SJSA1 (cell line): ENCODE measurements at regions not wholly inside any gene's neighbourhood (a gene's known extent, or its start where the extent isn't known, plus 50 kb on each side); places are given as distances from the start of the nearest gene placed in this dataset.

Source experiments
- DNase-seq, 2 experiments: peaks; one replicate each; pipeline ENCODE4 v3.0.0-alpha.2; 2015 to 2020; ENCODE audit warnings: low spot score in 2 of 2, low read depth in 1 of 2
- H3K27ac ChIP-seq: fragments of 250-450 bp; sonication (Bioruptor Pico); 2 replicates; pipeline ENCODE4 v1.5.1; 2020; ENCODE audit warnings: mild to moderate bottlenecking, moderate library complexity
- H3K27me3 ChIP-seq: fragments of 250-450 bp; sonication (Bioruptor Pico); replicated peaks from 2 replicates; pipeline ENCODE4 v1.5.1; 2020; ENCODE audit warnings: mild to moderate bottlenecking, moderate library complexity
- H3K36me3 ChIP-seq: fragments of 250-450 bp; sonication (Bioruptor Pico); 2 replicates; pipeline ENCODE4 v1.5.1; 2020; ENCODE audit warnings: mild to moderate bottlenecking
- H3K4me1 ChIP-seq: fragments of 250-450 bp; sonication (Bioruptor Pico); replicated peaks from 2 replicates; pipeline ENCODE4 v1.6.1; 2021; ENCODE audit warnings: mild to moderate bottlenecking
- H3K4me3 ChIP-seq: fragments of 250-450 bp; sonication (Bioruptor Pico); 2 replicates; pipeline ENCODE4 v1.5.1; 2020; ENCODE audit warnings: mild to moderate bottlenecking
- H3K9me3 ChIP-seq: fragments of 250-450 bp; sonication (Bioruptor Pico); replicated peaks from 2 replicates; pipeline ENCODE4 v1.5.1; 2020; ENCODE audit warnings: mild to moderate bottlenecking

GRCh38 chr21:26784974-26785373, 60.2 kb downstream of the ADAMTS1 start:
- Histone ChIP-seq H3K9me3 (no peaks in the 10 kb centered on the region), H3K4me1 (no peaks in the 10 kb centered on the region), H3K36me3 (no peaks in the 10 kb centered on the region), H3K27ac (no peak overlapping the region), H3K27me3 (no peaks in the 10 kb centered on the region), H3K4me3 (no peak overlapping the region)
- DNase-seq = no peak

DNA sequence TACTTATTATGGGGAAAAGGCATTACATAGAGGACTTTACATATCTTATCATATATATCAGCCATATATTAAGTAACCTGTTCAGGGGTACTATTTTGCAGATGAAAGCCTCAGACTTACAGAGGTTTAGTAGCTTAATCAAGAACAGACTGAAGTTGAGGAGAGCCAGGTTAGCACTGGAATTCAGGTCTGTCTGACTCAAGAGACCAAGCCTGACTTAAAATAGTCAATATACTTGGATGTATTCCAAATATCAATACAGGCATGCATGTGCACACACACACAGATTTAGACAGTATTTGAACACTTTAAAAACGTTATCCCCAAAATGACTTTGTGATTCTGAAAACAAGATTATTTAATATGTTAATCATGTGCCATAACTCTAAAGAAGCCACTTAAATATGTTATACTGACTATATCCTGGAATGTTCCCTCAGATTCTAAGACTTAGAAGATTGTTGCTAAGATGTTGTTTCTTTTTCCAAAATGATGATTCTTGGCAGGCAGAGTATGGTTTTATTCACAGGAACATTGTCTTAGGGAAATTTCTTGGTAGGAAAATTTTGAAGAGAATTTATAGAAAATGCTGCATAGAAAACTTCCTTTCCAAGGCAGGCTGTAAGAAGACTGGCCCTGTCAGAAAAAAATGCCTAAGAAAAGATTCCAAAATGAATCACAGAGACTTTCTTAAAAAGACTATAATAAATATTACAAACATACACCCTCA, 61.6 kb downstream of the ADAMTS1 start:
- Histone ChIP-seq H3K4me3 (no peak overlapping the region), H3K9me3 (no peaks in the 10 kb centered on the region), H3K4me1 (no peaks in the 10 kb centered on the region), H3K27ac (no peak overlapping the region), H3K36me3 (no peaks in the 10 kb centered on the region), H3K27me3 (no peaks in the 10 kb centered on the region)
- DNase-seq = no peak

- Histone ChIP-seq H3K4me1 (no peaks in the 10 kb centered on the region), H3K27me3 (no peaks in the 10 kb centered on the region), H3K9me3 (no peaks in the 10 kb centered on the region), H3K36me3 (no peaks in the 10 kb centered on the region), H3K27ac (no peak overlapping the region), H3K4me3 (no peak overlapping the region)
- DNase-seq = no peak
Observed at GRCh38 chr21:26782747-26783146, 62.5 kb downstream of the ADAMTS1 start.

GRCh38 chr21:26782331-26782730, 62.9 kb downstream of the ADAMTS1 start:
- no peak overlapping the region for H3K27ac ChIP-seq
- H3K4me3 ChIP-seq = no peak overlapping the region
- no peaks in the 10 kb centered on the region for H3K9me3 ChIP-seq
- H3K4me1 ChIP-seq = peaks cover 1% of the 10 kb centered on the region
- no peak for DNase-seq
- H3K36me3 ChIP-seq = no peaks in the 10 kb centered on the region
- no peaks in the 10 kb centered on the region for H3K27me3 ChIP-seq

DNA sequence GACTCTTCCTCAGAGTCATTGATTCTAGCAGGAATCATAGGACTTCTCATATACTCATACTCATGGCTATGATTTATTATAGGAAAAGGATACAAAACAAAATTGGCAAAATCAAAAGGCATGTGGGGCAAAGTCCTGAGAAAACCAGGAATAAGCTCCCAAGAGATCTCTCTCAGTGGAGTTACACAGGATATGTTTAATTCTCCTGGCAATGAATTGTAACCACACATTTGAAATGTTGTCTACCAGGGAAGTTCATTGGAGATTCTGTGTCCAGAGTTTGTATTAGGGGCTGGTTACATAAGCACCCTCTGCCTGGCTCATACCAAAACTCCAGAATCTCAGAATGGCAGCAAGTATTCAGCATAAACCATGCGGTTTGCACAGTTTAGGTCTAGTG, 63.9 kb downstream of the ADAMTS1 start:
- Histone ChIP-seq H3K9me3 (0 out of 2 replicates have a peak, but pooled peaks cover 2% of the 10 kb centered on the region), H3K27me3 (no peaks in the 10 kb centered on the region), H3K4me1 (peaks cover 11% of the 10 kb centered on the region), H3K36me3 (no peaks in the 10 kb centered on the region), H3K27ac (no peak overlapping the region), H3K4me3 (no peak overlapping the region)
- DNase-seq = no peak

- peak in 1 of 2 experiments; percentile 10 for DNase-seq
- Histone ChIP-seq H3K27me3 (no peaks in the 10 kb centered on the region), H3K36me3 (no peaks in the 10 kb centered on the region), H3K4me3 (no peak overlapping the region), H3K9me3 (0 out of 2 replicates have a peak, but pooled peaks cover 2% of the 10 kb centered on the region), H3K27ac (no peak overlapping the region), H3K4me1 (peaks cover 13% of the 10 kb centered on the region)
Observed at GRCh38 chr21:26777166-26777565, 68.0 kb downstream of the ADAMTS1 start.

GRCh38 chr21:26776310-26777021, 68.7 kb downstream of the ADAMTS1 start:
- Histone ChIP-seq H3K27me3 (no peaks in the 10 kb centered on the region), H3K4me3 (no peak overlapping the region), H3K27ac (no peak overlapping the region), H3K4me1 (peaks cover 19% of the 10 kb centered on the region), H3K36me3 (no peaks in the 10 kb centered on the region), H3K9me3 (0 out of 2 replicates have a peak, but pooled peaks cover 2% of the 10 kb centered on the region)
- peak in 1 of 2 experiments; percentile 21 for DNase-seq

- Histone ChIP-seq H3K4me3 (no peak overlapping the region), H3K4me1 (peaks cover 20% of the 10 kb centered on the region), H3K27me3 (no peaks in the 10 kb centered on the region)
Observed at GRCh38 chr21:26773058-26773457, 72.2 kb downstream of the ADAMTS1 start.

GRCh38 chr21:26769613-26770188, 75.5 kb downstream of the ADAMTS1 start:
- Histone ChIP-seq H3K4me3 (no peak overlapping the region), H3K27me3 (no peaks in the 10 kb centered on the region), H3K9me3 (no peaks in the 10 kb centered on the region), H3K36me3 (no peaks in the 10 kb centered on the region), H3K4me1 (peaks cover 7% of the 10 kb centered on the region; the same call in 1 of the 2 replicates), H3K27ac (no peak overlapping the region; the same call in 1 of the 2 replicates)
- DNase-seq = peak in 1 of 2 experiments; percentile 36

More at GRCh38 chr21:26773058-26773457, 72.2 kb downstream of the ADAMTS1 start:
- Histone ChIP-seq H3K36me3 (no peaks in the 10 kb centered on the region), H3K27ac (no peak overlapping the region), H3K9me3 (0 out of 2 replicates have a peak, but pooled peaks cover 2% of the 10 kb centered on the region)
- no peak for DNase-seq

GRCh38 chr21:26766826-26767325, 78.3 kb downstream of the ADAMTS1 start:
- DNase-seq = no peak
- Histone ChIP-seq H3K9me3 (no peaks in the 10 kb centered on the region), H3K4me3 (no peak overlapping the region), H3K27ac (no peak overlapping the region), H3K4me1 (peaks cover 5% of the 10 kb centered on the region; the same call in 1 of the 2 replicates), H3K27me3 (no peaks in the 10 kb centered on the region), H3K36me3 (no peaks in the 10 kb centered on the region)

DNA sequence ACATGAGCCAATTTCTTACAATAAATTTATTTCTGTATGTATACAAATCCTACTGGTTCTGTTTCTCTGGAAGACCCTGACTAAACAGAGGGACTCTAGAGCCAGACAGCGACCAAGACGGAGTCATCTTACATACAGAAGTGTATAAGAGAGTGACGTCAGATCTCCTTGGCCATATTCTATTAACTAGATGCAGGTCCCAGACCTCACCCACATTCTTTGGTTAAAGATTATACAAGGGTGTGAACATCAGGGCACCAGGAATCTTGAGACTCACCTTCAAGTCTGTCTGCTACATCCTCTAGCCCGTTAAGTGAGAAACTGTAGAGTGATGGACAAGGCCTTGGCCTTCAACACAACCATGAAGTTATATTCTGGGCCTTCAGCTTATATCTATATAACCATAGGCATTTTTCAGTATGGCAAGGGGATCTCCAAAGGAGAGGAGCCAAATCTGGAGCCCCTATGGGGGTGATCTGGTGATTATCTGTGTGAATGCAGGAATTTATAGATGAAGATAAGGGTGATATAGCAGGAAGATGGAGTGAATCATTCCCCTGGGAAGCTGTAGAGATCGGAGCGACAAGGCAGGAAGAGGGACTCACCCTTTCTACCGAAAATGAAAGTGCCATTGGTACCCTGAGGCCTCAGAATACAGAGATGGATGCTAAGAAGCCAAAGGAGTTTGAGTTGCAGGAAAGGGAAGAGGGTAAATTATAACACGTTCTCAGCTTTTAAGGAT, 83.9 kb downstream of the ADAMTS1 start:
- DNase-seq = no peak
- no peak overlapping the region for H3K27ac ChIP-seq
- H3K27me3 ChIP-seq = no peaks in the 10 kb centered on the region
- peaks cover 8% of the 10 kb centered on the region for H3K4me1 ChIP-seq
- H3K4me3 ChIP-seq = no peak overlapping the region
- no peaks in the 10 kb centered on the region for H3K9me3 ChIP-seq
- H3K36me3 ChIP-seq = no peaks in the 10 kb centered on the region

DNA sequence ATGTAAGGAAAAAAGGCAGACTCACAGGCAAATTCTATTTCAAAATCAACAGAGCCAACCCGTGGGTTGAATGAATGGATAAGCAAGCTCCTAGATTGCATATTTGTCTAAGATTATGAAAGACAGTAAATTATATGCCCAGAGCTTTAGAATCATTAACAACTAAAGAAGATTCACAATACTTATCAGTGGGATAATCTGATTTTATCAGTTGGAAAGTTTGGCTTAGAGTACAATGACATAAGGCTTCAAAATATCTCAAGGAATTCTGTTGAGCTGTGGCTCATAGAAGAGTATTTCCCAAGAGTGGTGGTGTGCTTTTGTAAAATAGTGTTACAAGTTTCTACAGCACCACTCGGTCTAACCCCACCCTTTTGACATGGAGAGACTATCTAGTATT, 85.5 kb downstream of the ADAMTS1 start:
- Histone ChIP-seq H3K36me3 (no peaks in the 10 kb centered on the region), H3K4me1 (peaks cover 14% of the 10 kb centered on the region), H3K4me3 (no peak overlapping the region), H3K27me3 (no peaks in the 10 kb centered on the region), H3K9me3 (no peaks in the 10 kb centered on the region), H3K27ac (no peak overlapping the region)
- DNase-seq = no peak

GRCh38 chr21:26758083-26758880, 86.9 kb downstream of the ADAMTS1 start:
- no peak overlapping the region for H3K4me3 ChIP-seq
- no peaks in the 10 kb centered on the region for H3K27me3 ChIP-seq
- no peak for DNase-seq
- no peaks in the 10 kb centered on the region for H3K9me3 ChIP-seq
- H3K4me1 ChIP-seq = peaks cover 14% of the 10 kb centered on the region
- H3K27ac ChIP-seq = 0 out of 2 replicates have a peak overlapping the region, but pooled peaks have one; percentile 9
- no peaks in the 10 kb centered on the region for H3K36me3 ChIP-seq
